Tibial nerve (tissue), 4 donors: ENCODE measurements at regions not wholly inside any gene's neighbourhood (a gene's known extent, or its start where the extent isn't known, plus 50 kb on each side); places are given as distances from the start of the nearest gene placed in this dataset.

Experiments
- DNase-seq, 2 donors: peaks; one replicate each; pipeline ENCODE4 v3.0.0-alpha.2; 2019; ENCODE audit warnings: low spot score in 2 of 2
- H3K27ac ChIP-seq, 4 donors: fragments of 200-600 bp; sonication (generic) in 3 of 4; one replicate each; pipeline ENCODE4 v1.5.1; 2017 to 2019; ENCODE audit warnings: mild to moderate bottlenecking in 1 of 4
- H3K27me3 ChIP-seq, 2 donors: fragments of 200-600 bp; sonication (generic) in 1 of 2; one replicate each; pipeline versions ENCODE4 v1.5.1 to v1.6.0; 2017 to 2019
- H3K36me3 ChIP-seq, 3 donors: fragments of 200-600 bp; sonication (generic); one replicate each; pipeline ENCODE4 v1.5.1; 2018 to 2019
- H3K4me1 ChIP-seq, 4 donors: fragments of 200-600 bp; sonication (generic) in 3 of 4; one replicate each; pipeline ENCODE4 v1.5.1; 2017 to 2019
- H3K4me3 ChIP-seq, 4 donors: fragments of 200-600 bp; sonication (generic) in 3 of 4; one replicate each; pipeline ENCODE4 v1.5.1; 2017 to 2019; ENCODE audit warnings: mild to moderate bottlenecking in 1 of 4, moderate library complexity in 1 of 4
- H3K9me3 ChIP-seq, 4 donors: fragments of 200-600 bp; sonication (generic) in 3 of 4; one replicate each; pipeline ENCODE4 v1.5.1; 2017 to 2019
- EP300 ChIP-seq, 2 donors: sonication (generic); formaldehyde crosslinking; IDR thresholded peaks; one replicate each; pipeline ENCODE4 v1.6.1; 2017; ENCODE audit warnings: antibody characterized with exemption in 2 of 2, mild to moderate bottlenecking in 1 of 2
- POLR2A ChIP-seq, 2 donors: fragments of 450-650 bp; IDR thresholded peaks; one replicate each; pipeline ENCODE4 v1.6.1; 2017; ENCODE audit warnings: antibody characterized with exemption in 2 of 2, mild to moderate bottlenecking in 2 of 2, moderate library complexity in 2 of 2
- WGBS, 2 donors: methylation state at CpG; one replicate each; pipeline ENCODE4 v1.1.5; 2018; 5-methylcytosine and 5-hydroxymethylcytosine counted together
- TF ChIP-seq, protein P1 (sequence below), 5 experiments: fragments of 200-600 bp in 3 of 5; fragments of 450-650 bp in 2 of 5; sonication (generic) in 3 of 5; IDR thresholded peaks; one replicate each; pipeline ENCODE4 v1.5.1; 2016 to 2019; ENCODE audit warnings: antibody characterized with exemption in 5 of 5, mild to moderate bottlenecking in 3 of 5, moderate library complexity in 2 of 5

DNA sequence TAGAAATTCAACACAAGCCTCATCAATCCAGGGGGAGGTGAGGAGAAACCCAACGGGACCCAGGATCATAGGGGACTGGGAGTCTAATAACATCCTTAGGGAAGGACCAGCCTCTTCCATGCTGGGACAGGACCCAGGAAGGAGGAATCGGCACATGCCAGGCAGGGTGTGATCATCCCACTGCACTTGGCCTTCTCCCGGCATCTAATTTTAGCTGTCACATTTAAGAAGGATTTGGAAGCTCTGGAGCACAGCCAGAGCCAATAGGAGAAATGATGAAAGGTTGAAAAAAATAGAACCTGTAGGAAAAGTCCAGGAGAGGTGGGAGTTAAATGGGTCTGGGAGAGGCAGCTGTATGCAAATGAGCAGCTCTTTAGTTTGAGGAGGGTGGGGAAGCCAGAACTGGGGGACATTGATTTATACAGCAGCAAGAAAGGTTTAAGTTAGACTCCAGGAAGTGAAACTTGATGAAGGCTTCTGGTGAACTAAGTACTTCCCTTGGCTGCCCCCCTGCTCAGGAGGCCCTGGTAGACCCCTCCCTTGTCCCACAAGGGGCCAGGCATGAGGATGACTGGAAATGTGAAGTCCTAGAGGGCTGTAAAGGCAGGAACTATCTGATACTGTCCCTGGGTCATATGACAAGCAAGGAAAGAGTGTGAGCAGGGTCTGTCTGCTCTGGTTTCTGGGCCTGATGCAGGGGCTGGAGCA, 260.3 kb downstream of the LRFN2 start:
- DNase-seq, result no peak
- TF ChIP-seq, protein P1, sequence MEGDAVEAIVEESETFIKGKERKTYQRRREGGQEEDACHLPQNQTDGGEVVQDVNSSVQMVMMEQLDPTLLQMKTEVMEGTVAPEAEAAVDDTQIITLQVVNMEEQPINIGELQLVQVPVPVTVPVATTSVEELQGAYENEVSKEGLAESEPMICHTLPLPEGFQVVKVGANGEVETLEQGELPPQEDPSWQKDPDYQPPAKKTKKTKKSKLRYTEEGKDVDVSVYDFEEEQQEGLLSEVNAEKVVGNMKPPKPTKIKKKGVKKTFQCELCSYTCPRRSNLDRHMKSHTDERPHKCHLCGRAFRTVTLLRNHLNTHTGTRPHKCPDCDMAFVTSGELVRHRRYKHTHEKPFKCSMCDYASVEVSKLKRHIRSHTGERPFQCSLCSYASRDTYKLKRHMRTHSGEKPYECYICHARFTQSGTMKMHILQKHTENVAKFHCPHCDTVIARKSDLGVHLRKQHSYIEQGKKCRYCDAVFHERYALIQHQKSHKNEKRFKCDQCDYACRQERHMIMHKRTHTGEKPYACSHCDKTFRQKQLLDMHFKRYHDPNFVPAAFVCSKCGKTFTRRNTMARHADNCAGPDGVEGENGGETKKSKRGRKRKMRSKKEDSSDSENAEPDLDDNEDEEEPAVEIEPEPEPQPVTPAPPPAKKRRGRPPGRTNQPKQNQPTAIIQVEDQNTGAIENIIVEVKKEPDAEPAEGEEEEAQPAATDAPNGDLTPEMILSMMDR (IDR thresholded peaks at IDR 0.05), result no peak
- TF ChIP-seq EP300 (IDR thresholded peaks at IDR 0.05) (no peak), POLR2A (IDR thresholded peaks at IDR 0.05) (no peak)

DNA sequence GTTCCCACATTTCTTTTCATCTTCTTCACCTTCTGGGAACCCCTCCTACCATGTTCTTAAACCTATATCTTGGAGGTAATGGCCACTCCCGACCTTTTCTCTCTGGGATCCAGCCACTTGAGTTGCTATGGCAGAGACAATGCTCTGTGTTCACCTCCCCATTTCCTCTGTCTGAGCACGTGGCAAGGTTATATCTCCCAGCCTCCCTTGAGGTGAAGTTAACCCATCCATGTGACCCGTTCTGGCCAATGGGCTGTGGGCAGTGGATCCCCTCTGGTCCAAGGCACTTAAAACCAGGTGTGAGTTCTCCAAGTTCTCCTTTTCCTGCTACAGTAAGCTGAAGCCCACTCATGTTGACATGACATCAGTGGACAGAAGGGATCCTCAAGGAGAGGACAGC, 261.4 kb downstream of the LRFN2 start:
- 70 to 71% methylated on average over 3 of the region's 3 CpGs for WGBS, 2 donors
- no peak for TF ChIP-seq POLR2A (IDR thresholded peaks at IDR 0.05)
- TF ChIP-seq, protein P1 (IDR thresholded peaks at IDR 0.05), result no peak
- no peak for TF ChIP-seq EP300 (IDR thresholded peaks at IDR 0.05)
- H3K27me3 ChIP-seq, result peaks cover 0 to 5% of the 10 kb centered on the region in 2 donors

More for the DNA sequence above, 260.3 kb downstream of the LRFN2 start:
- WGBS, 2 donors, result 66 to 73% methylated on average over 3 of the region's 3 CpGs
- peaks cover 0 to 3% (median 0%) of the 10 kb centered on the region in 4 donors for H3K4me1 ChIP-seq
- no peak overlapping the region for H3K4me3 ChIP-seq
- H3K27me3 ChIP-seq, result peaks cover 0 to 5% of the 10 kb centered on the region in 2 donors
- no peaks in the 10 kb centered on the region for H3K36me3 ChIP-seq
- H3K9me3 ChIP-seq, result no peaks in the 10 kb centered on the region
- H3K27ac ChIP-seq, result no peak overlapping the region

DNA sequence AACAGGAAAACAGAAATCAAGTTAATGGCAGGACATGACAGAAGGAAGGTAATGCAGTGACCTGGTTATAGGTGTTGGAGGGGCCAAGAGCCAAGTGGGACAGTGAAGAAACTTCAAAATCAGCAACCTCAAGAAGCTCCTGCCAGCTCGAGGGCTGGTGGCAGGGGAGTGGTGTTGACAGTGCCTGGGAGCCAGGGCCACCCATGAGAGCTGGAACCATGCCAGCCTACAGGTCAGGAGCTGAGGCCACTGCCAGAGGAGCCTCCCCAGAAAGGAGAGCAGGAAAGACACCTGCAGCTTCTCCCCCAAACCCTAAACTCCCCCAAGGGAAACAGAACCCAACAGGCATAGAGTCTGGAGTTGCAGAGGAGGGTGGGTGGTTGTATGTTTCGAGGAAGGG, 262.1 kb downstream of the LRFN2 start:
- H3K9me3 ChIP-seq, result no peaks in the 10 kb centered on the region

More for the DNA sequence above, 261.4 kb downstream of the LRFN2 start:
- no peaks in the 10 kb centered on the region for H3K9me3 ChIP-seq
- no peak overlapping the region for H3K4me3 ChIP-seq
- DNase-seq, result no peak
- H3K27ac ChIP-seq, result no peak overlapping the region
- H3K4me1 ChIP-seq, result peaks cover 0 to 3% (median 0%) of the 10 kb centered on the region in 4 donors
- H3K36me3 ChIP-seq, result no peaks in the 10 kb centered on the region

DNA sequence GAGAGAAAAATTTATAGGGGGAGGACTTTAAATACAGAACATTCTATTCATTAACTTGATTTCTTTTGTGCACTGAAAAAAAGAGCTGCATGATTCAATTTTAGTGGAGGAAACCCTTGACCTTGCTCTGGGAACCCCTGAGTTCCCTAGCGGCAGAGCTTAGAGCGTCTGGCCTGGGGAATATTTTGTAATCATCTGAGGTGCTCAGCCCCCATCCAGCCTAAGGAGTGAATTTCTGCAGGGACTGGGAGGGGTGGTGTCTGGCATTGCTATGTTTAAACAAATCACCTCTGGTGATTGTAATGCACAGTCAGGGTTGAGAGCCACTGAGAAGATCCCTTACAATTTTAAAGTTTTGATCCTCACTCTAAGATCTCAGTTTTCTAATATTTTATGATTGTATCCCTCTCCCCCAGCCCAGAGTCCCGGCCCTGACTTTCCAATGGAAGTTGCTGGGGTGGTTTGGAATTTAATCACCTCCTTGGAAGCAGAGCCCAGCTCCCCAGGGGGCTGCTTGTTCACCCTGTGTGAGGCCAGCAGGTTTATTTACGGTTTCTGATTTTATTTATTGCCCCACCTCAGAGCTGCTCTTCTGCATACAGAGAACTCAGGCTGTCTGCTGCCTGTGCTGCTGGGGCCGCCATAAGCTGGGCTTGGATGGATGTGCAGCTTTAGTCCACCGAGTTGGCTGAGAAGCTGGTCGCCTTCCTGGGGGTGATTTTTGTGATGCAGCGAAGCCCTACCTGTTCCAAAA, 263.1 kb downstream of the LRFN2 start:
- Histone ChIP-seq H3K4me1 (peaks cover 0 to 3% (median 0%) of the 10 kb centered on the region in 4 donors), H3K4me3 (no peak overlapping the region), H3K27ac (no peak overlapping the region), H3K36me3 (no peaks in the 10 kb centered on the region), H3K9me3 (peaks cover 0 to 5% (median 0%) of the 10 kb centered on the region in 4 donors), H3K27me3 (peaks cover 0 to 4% of the 10 kb centered on the region in 2 donors)
- 48 to 55% methylated on average over 8 of the region's 8 CpGs for WGBS, 2 donors
- TF ChIP-seq, protein P1 (IDR thresholded peaks at IDR 0.05), result no peak
- TF ChIP-seq EP300 (IDR thresholded peaks at IDR 0.05) (no peak), POLR2A (IDR thresholded peaks at IDR 0.05) (no peak)
- no peak for DNase-seq

More for the DNA sequence above, 262.1 kb downstream of the LRFN2 start:
- Histone ChIP-seq H3K27ac (no peak overlapping the region), H3K36me3 (no peaks in the 10 kb centered on the region), H3K27me3 (peaks cover 0 to 5% of the 10 kb centered on the region in 2 donors), H3K4me1 (peaks cover 0 to 3% (median 0%) of the 10 kb centered on the region in 4 donors), H3K4me3 (no peak overlapping the region)
- no peak for DNase-seq
- WGBS, 2 donors, result 68 to 71% methylated on average over 2 of the region's 2 CpGs
- TF ChIP-seq, protein P1 (IDR thresholded peaks at IDR 0.05), result no peak
- no peak for TF ChIP-seq POLR2A (IDR thresholded peaks at IDR 0.05)
- TF ChIP-seq EP300 (IDR thresholded peaks at IDR 0.05), result no peak

DNA sequence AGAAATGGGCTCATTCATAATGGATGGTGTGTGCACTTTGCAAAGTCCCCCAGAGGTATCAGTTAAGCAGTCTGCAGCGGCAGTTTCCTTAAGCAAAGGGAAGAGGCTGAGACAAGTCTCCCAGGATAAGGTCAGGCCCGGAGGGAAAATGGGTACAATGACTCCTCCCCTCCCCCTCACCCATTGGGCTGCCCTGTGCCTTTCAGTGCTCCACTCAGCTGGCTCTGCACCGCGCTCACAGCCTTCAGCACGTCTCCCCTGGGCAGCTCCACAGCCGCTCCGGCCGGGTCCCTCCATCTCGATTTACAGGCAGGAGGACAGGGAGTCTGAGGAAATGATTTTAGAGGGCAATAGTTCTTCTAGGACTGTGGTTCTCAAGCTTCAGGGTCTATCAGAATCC, 264.8 kb downstream of the LRFN2 start:
- no peak for TF ChIP-seq POLR2A (IDR thresholded peaks at IDR 0.05)
- TF ChIP-seq EP300 (IDR thresholded peaks at IDR 0.05), result no peak
- TF ChIP-seq, protein P1 (IDR thresholded peaks at IDR 0.05), result no peak
- Histone ChIP-seq H3K36me3 (no peaks in the 10 kb centered on the region), H3K4me3 (no peak overlapping the region), H3K9me3 (peaks cover 0 to 11% (median 0%) of the 10 kb centered on the region in 4 donors), H3K27me3 (no peaks in the 10 kb centered on the region), H3K27ac (no peak overlapping the region), H3K4me1 (peaks cover 0 to 3% (median 0%) of the 10 kb centered on the region in 4 donors)
- 70 to 74% methylated on average over 9 of the region's 9 CpGs for WGBS, 2 donors
- no peak for DNase-seq
